ENCODE measurements at regions not wholly inside any gene's neighbourhood (a gene's known extent, or its start where the extent isn't known, plus 50 kb on each side); places are given as distances from the start of the nearest gene placed in this dataset.

- no peak for ATAC-seq
- no peak for TF ChIP-seq NANOG (IDR thresholded peaks at IDR 0.05; ENCODE audit: borderline replicate concordance)
- no peak for TF ChIP-seq REST (IDR thresholded peaks at IDR 0.05; ENCODE audit: unreplicated experiment)
- TF ChIP-seq ETS1 (IDR thresholded peaks at IDR 0.05) = no peak
- TF ChIP-seq CTCF (conservative IDR thresholded peaks at IDR 0.05; ENCODE audit: low read depth in 2 of 2) = no peak
These were observed 59.8 kb upstream of the FHIT start for GRCh38 chr3:61311044-61311443.

GRCh38 chr3:61315871-61316270 is 64.6 kb upstream of the FHIT start:
- Histone ChIP-seq H4K20me1 (replicated peaks; ENCODE audit: insufficient read depth) (no peaks in the 10 kb centered on the region), H3K36me3 (ENCODE audit: insufficient read depth) (no peaks in the 10 kb centered on the region), H3F3A (replicated peaks; ENCODE audit: low read depth) (no peaks in the 10 kb centered on the region), H3K79me2 (replicated peaks; ENCODE audit: insufficient read depth) (no peaks in the 10 kb centered on the region), H3K27ac (ENCODE audit: low read depth) (no peak overlapping the region), H3K4me1 (ENCODE audit: insufficient read depth) (no peaks in the 10 kb centered on the region), H3K9me2 (ENCODE audit: insufficient read depth) (no peaks in the 10 kb centered on the region), H3K4me3 (no peak overlapping the region), H3K4me2 (no peak overlapping the region), H2AFZ (no peak overlapping the region), H3K27me3 (ENCODE audit: insufficient read depth) (no peaks in the 10 kb centered on the region)
- Mint-ChIP-seq H3K4me1 (no peaks in the 10 kb centered on the region), H3K36me3 (ENCODE audit: low read depth) (no peaks in the 10 kb centered on the region), H3K4me3 (no peak overlapping the region), H3K27ac (no peak overlapping the region), H3K27me3 (ENCODE audit: insufficient read depth, low read depth, poor library complexity) (peaks cover 4% of the 10 kb centered on the region), H3K9me3 (no peaks in the 10 kb centered on the region)
- peak; percentile 95 for ATAC-seq
- DNase-seq (ENCODE audit: low spot score) = peak; percentile 65
- TF ChIP-seq REST (IDR thresholded peaks at IDR 0.05; ENCODE audit: unreplicated experiment) (peak; percentile 86), STAT1 (IDR thresholded peaks at IDR 0.05; ENCODE audit: unreplicated experiment) (no peak), ETS1 (IDR thresholded peaks at IDR 0.05) (no peak), ZNF331 (CRISPR knock-in tag; IDR thresholded peaks at IDR 0.05; ENCODE audit: low read depth) (no peak), CREB1 (CRISPR knock-in tag; IDR thresholded peaks at IDR 0.05; ENCODE audit: low read depth) (no peak), JUNB (IDR thresholded peaks at IDR 0.05; ENCODE audit: unreplicated experiment) (no peak), CTCF (conservative IDR thresholded peaks at IDR 0.05; ENCODE audit: low read depth in 2 of 2) (no peak), EZH2phosphoT487 (IDR thresholded peaks at IDR 0.05; ENCODE audit: unreplicated experiment) (no peak), NANOG (IDR thresholded peaks at IDR 0.05; ENCODE audit: borderline replicate concordance) (no peak), EZH2 (IDR thresholded peaks at IDR 0.05; ENCODE audit: low read depth, unreplicated experiment) (no peak)

More at GRCh38 chr3:61311044-61311443, 59.8 kb upstream of the FHIT start:
- H3K27ac Mint-ChIP-seq = no peak overlapping the region
- H3K9me2 ChIP-seq (ENCODE audit: insufficient read depth) = no peaks in the 10 kb centered on the region
- H3K27me3 ChIP-seq (ENCODE audit: insufficient read depth) = no peaks in the 10 kb centered on the region
- H3K36me3 ChIP-seq (ENCODE audit: insufficient read depth) = no peaks in the 10 kb centered on the region
- no peak overlapping the region for H2AFZ ChIP-seq
- H3K4me1 ChIP-seq (ENCODE audit: insufficient read depth) = peaks cover 5% of the 10 kb centered on the region
- no peaks in the 10 kb centered on the region for H3F3A ChIP-seq (replicated peaks; ENCODE audit: low read depth)
- H3K27ac ChIP-seq (ENCODE audit: low read depth) = no peak overlapping the region
- peaks cover 3% of the 10 kb centered on the region; the same call in 1 of the 3 replicates for H3K4me1 Mint-ChIP-seq
- H3K4me2 ChIP-seq = no peak overlapping the region
- H3K27me3 Mint-ChIP-seq (ENCODE audit: insufficient read depth, low read depth, poor library complexity) = no peaks in the 10 kb centered on the region
- H3K4me3 Mint-ChIP-seq = no peak overlapping the region
- H4K20me1 ChIP-seq (replicated peaks; ENCODE audit: insufficient read depth) = no peaks in the 10 kb centered on the region
- no peaks in the 10 kb centered on the region for H3K79me2 ChIP-seq (replicated peaks; ENCODE audit: insufficient read depth)
- no peak overlapping the region for H3K4me3 ChIP-seq
- H3K9me3 Mint-ChIP-seq = no peaks in the 10 kb centered on the region
- no peak for DNase-seq (ENCODE audit: low spot score)
- H3K36me3 Mint-ChIP-seq (ENCODE audit: low read depth) = no peaks in the 10 kb centered on the region
